Prostate gland (tissue), 2 donors: ENCODE measurements at regions not wholly inside any gene's neighbourhood (a gene's known extent, or its start where the extent isn't known, plus 50 kb on each side); places are given as distances from the start of the nearest gene placed in this dataset.

ENCODE experiments used
- DNase-seq: peaks from one replicate; pipeline ENCODE4 v3.0.0-alpha.2; 2019; ENCODE audit warnings: low spot score
- H3K27ac ChIP-seq, 2 donors: fragments of 200-600 bp; sonication (generic); 2 replicates each; pipeline ENCODE4 v1.5.1; 2017 to 2019
- H3K27me3 ChIP-seq: fragments of 200-600 bp; sonication (generic); replicated peaks from 2 replicates; pipeline ENCODE4 v1.5.1; 2019; ENCODE audit not compliant: insufficient read depth
- H3K36me3 ChIP-seq, 2 donors: fragments of 200-600 bp; sonication (generic); 1 replicate in 1 of 2; 2 replicates in 1 of 2; pipeline versions ENCODE4 v1.5.1 to v1.8.1; 2017 to 2019
- H3K4me1 ChIP-seq: fragments of 200-600 bp; sonication (generic); replicated peaks from 2 replicates; pipeline ENCODE4 v1.5.1; 2019
- H3K4me3 ChIP-seq, 2 donors: fragments of 200-600 bp; sonication (generic); 2 replicates each; pipeline ENCODE4 v1.5.1; 2017 to 2019
- H3K9me3 ChIP-seq: fragments of 200-600 bp; sonication (generic); 2 replicates; pipeline ENCODE4 v1.5.1; 2017
- CTCF ChIP-seq, 4 experiments: fragments of 200-600 bp in 2 of 4; fragments of 450-650 bp in 2 of 4; sonication (generic) in 2 of 4; IDR thresholded peaks; 1 replicate in 3 of 4; 2 replicates in 1 of 4; pipeline ENCODE4 v1.5.1; 2016 to 2019; ENCODE audit warnings: antibody characterized with exemption in 4 of 4, mild to moderate bottlenecking in 2 of 4, moderate library complexity in 2 of 4
- POLR2A ChIP-seq: fragments of 450-650 bp; IDR thresholded peaks from one replicate; pipeline ENCODE4 v1.6.1; 2016; ENCODE audit warnings: antibody characterized with exemption, mild to moderate bottlenecking
- POLR2AphosphoS5 ChIP-seq: sonication (generic); formaldehyde crosslinking; IDR thresholded peaks from one replicate; pipeline ENCODE4 v1.6.1; 2017; ENCODE audit warnings: antibody characterized with exemption
- WGBS: methylation state at CpG from one replicate; pipeline ENCODE4 v1.1.5; 2018; 5-methylcytosine and 5-hydroxymethylcytosine counted together
- intact Hi-C: fragments of 100-400 bp; cut with DNase I; formaldehyde crosslinking; loops from one replicate; pipeline ENCODE4 v1.14.2; 2022

GRCh38 chr4:99729186-99729585 lies 71.6 kb upstream of the C4orf54 start:
- no peak for TF ChIP-seq CTCF (IDR thresholded peaks at IDR 0.05)
- no peak for TF ChIP-seq POLR2AphosphoS5
- no peak for TF ChIP-seq POLR2A
- 97% methylated on average over 1 of the region's 1 CpG for WGBS
- intact Hi-C loops, result no loop called here
- H3K4me1 ChIP-seq, result no peaks in the 10 kb centered on the region
- H3K36me3 ChIP-seq, result no peaks in the 10 kb centered on the region
- no peak overlapping the region for H3K4me3 ChIP-seq
- H3K27me3 ChIP-seq, result no peaks in the 10 kb centered on the region
- DNase-seq, result no peak
- H3K9me3 ChIP-seq, result no peaks in the 10 kb centered on the region
- no peak overlapping the region for H3K27ac ChIP-seq

- no peaks in the 10 kb centered on the region for H3K36me3 ChIP-seq
- DNase-seq, result no peak
- H3K27me3 ChIP-seq, result no peaks in the 10 kb centered on the region
- intact Hi-C loops, result loop anchor here (2.0 to 5.0 kb wide), 5 partner anchors 33 to 228 kb away; partner anchors contain the start of gene H2AZ1
- no peak overlapping the region for H3K27ac ChIP-seq
- H3K4me3 ChIP-seq, result no peak overlapping the region
- H3K4me1 ChIP-seq, result no peaks in the 10 kb centered on the region
- no peak for TF ChIP-seq POLR2AphosphoS5
- TF ChIP-seq CTCF (IDR thresholded peaks at IDR 0.05), result peak in 1 of 4 experiments; percentile 6
- no peaks in the 10 kb centered on the region for H3K9me3 ChIP-seq
These were observed 66.4 kb upstream of the C4orf54 start for GRCh38 chr4:99724067-99724466.

GRCh38 chr4:99723612-99724011 lies 66.0 kb upstream of the C4orf54 start:
- H3K4me3 ChIP-seq, result no peak overlapping the region
- H3K4me1 ChIP-seq, result no peaks in the 10 kb centered on the region
- no peaks in the 10 kb centered on the region for H3K36me3 ChIP-seq
- no peaks in the 10 kb centered on the region for H3K27me3 ChIP-seq
- DNase-seq, result peak; percentile 49
- no peaks in the 10 kb centered on the region for H3K9me3 ChIP-seq
- peak overlapping the region in 1 of 2 donors; percentile 23 for H3K27ac ChIP-seq
- intact Hi-C loops, result loop anchor here (2.0 to 5.0 kb wide), 5 partner anchors 34 to 229 kb away; partner anchors contain the start of gene H2AZ1
- TF ChIP-seq POLR2AphosphoS5 (peak; percentile 75), CTCF (IDR thresholded peaks at IDR 0.05) (no peak), POLR2A (no peak)
- WGBS, result 2% methylated on average over 3 of the region's 3 CpGs

GRCh38 chr4:99722725-99723124 lies 65.1 kb upstream of the C4orf54 start:
- no peaks in the 10 kb centered on the region for H3K9me3 ChIP-seq
- no peaks in the 10 kb centered on the region for H3K36me3 ChIP-seq
- intact Hi-C loops, result loop anchor here (5.0 kb wide), 4 partner anchors 35 to 230 kb away; partner anchors contain the start of gene H2AZ1
- H3K4me3 ChIP-seq, result no peak overlapping the region
- 45% methylated on average over 4 of the region's 4 CpGs for WGBS
- no peaks in the 10 kb centered on the region for H3K4me1 ChIP-seq
- no peak for DNase-seq
- TF ChIP-seq CTCF (IDR thresholded peaks at IDR 0.05) (no peak), POLR2A (no peak), POLR2AphosphoS5 (no peak)
- no peaks in the 10 kb centered on the region for H3K27me3 ChIP-seq
- H3K27ac ChIP-seq, result peak overlapping the region; percentile 23 to 29

- no peaks in the 10 kb centered on the region for H3K4me1 ChIP-seq
- 67% methylated on average over 1 of the region's 1 CpG for WGBS
- no peak for TF ChIP-seq CTCF (IDR thresholded peaks at IDR 0.05)
- no peak for TF ChIP-seq POLR2A
- no peak for TF ChIP-seq POLR2AphosphoS5
- H3K27me3 ChIP-seq, result no peaks in the 10 kb centered on the region
- no peak overlapping the region for H3K27ac ChIP-seq
- H3K4me3 ChIP-seq, result no peak overlapping the region
- intact Hi-C loops, result loop anchor here (5.0 kb wide), 4 partner anchors 35 to 230 kb away; partner anchors contain the start of gene H2AZ1
- H3K9me3 ChIP-seq, result no peaks in the 10 kb centered on the region
- no peaks in the 10 kb centered on the region for H3K36me3 ChIP-seq
- no peak for DNase-seq
These were observed 64.4 kb upstream of the C4orf54 start for GRCh38 chr4:99722006-99722405.
